ENCODE measurements at regions not wholly inside any gene's neighbourhood (a gene's known extent, or its start where the extent isn't known, plus 50 kb on each side); places are given as distances from the start of the nearest gene placed in this dataset.
"Not testable (repeated sequence)": the region's sequence is repeated elsewhere in the genome, so short reads cannot be mapped to it uniquely, and the experiment has no call there.

DNA sequence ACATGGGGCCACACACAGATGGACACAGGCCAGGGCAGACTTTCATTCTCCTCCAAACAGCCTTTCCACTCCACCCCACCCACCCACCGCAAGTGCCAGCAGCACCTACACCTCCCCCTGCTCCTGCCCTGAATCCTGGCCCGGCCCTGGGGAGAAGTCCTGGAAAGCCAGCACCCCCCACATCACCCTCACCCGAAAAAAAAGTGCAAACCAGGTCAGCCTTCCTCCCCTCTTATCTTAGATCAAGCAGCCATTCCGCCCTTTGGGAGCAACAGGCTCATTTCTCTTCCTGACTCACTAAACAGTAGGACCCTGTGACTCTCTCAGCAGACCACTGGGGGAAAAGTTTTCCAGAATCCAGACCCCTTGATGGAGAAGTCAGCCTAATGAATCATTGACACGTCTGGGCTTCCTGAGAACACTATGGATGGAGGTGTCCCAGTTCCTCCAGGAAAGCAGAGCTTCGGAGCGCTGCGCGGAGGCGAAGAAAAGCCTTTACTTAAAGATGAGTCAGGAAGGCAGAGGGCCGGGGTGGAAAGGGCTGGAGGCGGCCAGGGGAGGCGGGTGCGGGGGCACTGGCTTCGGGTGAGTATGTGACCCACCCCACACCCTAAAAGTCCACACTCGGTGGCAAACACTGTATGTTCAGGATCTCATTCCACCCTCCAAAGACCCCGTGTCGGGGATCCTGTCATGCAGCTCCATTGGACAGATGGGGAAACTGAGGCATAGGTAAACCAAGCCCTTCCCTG, 588.7 kb downstream of the MATN1 start:
- in situ Hi-C loops (cut with HindIII; ENCODE audit: low sequenced_read_pairs), result no loop called here
- H3K4me3 ChIP-seq (ENCODE audit: low read depth, low read length), result no peak overlapping the region
- TF ChIP-seq, protein P1, sequence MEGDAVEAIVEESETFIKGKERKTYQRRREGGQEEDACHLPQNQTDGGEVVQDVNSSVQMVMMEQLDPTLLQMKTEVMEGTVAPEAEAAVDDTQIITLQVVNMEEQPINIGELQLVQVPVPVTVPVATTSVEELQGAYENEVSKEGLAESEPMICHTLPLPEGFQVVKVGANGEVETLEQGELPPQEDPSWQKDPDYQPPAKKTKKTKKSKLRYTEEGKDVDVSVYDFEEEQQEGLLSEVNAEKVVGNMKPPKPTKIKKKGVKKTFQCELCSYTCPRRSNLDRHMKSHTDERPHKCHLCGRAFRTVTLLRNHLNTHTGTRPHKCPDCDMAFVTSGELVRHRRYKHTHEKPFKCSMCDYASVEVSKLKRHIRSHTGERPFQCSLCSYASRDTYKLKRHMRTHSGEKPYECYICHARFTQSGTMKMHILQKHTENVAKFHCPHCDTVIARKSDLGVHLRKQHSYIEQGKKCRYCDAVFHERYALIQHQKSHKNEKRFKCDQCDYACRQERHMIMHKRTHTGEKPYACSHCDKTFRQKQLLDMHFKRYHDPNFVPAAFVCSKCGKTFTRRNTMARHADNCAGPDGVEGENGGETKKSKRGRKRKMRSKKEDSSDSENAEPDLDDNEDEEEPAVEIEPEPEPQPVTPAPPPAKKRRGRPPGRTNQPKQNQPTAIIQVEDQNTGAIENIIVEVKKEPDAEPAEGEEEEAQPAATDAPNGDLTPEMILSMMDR (IDR thresholded peaks at IDR 0.05; ENCODE audit: low read depth, low read length, missing control alignments), result no peak
- no peak for DNase-seq (ENCODE audit: low read depth)

DNA sequence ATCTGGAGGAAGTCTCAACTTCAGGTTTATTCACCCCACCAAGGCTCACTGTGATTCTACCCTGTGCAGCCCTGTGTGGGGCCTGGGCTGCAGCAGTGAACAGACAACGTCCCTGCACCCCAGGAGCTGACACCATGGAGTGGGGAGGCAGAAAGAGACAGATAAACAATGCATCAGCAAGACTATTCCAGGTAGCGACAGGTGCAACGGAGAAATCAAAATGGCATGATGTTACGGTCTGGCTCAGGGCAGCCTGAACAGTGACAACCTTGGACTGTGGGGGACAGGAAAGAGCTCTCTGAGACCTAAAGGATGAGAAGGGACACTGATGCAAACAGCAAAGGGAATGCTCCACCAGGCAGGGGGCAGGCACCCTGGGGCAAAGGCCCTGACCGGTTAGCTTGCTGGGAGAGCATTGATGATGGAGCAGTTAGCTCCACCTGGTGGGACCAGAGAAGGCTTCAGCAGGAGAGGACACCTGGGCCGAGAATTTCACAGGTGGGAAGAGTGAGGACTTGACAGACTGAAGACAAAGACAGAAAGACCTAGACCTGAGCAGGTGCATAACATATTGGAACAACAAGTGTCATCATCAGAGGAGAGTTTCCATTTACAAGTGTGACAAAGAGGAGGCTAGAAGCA, 589.9 kb downstream of the MATN1 start:
- no peak overlapping the region for H3K4me3 ChIP-seq (ENCODE audit: low read depth, low read length)
- in situ Hi-C loops (cut with HindIII; ENCODE audit: low sequenced_read_pairs), result no loop called here
- DNase-seq (ENCODE audit: low read depth), result no peak
- TF ChIP-seq, protein P1 (IDR thresholded peaks at IDR 0.05; ENCODE audit: low read depth, low read length, missing control alignments), result no peak

DNA sequence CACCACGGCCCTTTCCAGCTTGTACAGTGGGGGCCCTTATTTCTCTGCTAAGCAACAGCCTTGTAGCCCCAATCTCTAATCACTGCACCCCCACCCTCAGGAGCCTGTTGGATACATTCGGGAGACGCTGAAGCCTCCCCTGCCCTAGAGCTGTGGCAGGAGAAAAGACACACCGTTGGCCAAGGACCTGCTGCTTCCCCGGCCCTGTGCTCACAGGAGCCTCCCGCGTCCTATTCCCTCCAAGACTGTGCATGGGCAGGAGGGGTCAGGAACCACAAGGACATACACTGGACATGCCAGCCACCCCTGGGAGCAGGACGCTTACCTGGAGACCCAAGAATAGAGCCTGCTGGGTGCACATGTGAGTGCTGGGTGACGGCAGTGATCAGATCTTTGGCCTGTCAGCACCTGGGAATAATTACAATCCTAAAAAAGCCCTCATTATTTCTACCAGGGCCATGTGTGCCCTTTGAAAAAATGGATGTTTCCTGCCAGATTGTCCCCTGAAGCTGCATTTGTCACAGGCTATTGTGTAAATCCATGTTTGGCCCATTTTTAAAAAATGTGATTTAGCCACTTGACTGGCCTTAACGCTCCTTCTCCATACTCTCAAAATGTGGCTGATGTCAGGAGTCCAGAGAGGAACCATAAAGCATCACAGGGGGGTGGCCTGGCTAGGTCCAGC, 590.6 kb downstream of the MATN1 start:
- TF ChIP-seq, protein P1 (IDR thresholded peaks at IDR 0.05; ENCODE audit: low read depth, low read length, missing control alignments), result no peak
- no peak overlapping the region for H3K4me3 ChIP-seq (ENCODE audit: low read depth, low read length)
- DNase-seq (ENCODE audit: low read depth), result no peak
- in situ Hi-C loops (cut with HindIII; ENCODE audit: low sequenced_read_pairs), result no loop called here

DNA sequence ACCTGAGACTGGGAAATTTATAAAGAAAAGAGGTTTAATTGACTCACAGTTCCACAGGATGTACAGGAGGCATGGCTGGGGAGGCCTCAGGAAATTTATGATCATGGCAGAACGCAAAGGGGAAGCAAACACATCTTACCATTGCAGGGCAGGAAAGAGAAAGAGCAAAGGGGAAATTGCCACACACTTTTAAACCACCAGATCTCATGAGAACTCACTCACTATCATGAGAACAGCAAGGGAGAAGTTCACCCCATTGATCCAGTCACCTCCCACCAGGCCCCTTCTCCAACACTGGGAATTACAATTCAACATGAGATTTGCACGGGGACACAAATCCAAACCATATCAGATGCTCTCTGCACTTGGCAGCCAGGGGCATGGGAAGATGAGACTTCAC, 592.8 kb downstream of the MATN1 start:
- DNase-seq (ENCODE audit: low read depth); H3K4me3 ChIP-seq (ENCODE audit: low read depth, low read length); in situ Hi-C loops (cut with HindIII; ENCODE audit: low sequenced_read_pairs): not testable (repeated sequence)

DNA sequence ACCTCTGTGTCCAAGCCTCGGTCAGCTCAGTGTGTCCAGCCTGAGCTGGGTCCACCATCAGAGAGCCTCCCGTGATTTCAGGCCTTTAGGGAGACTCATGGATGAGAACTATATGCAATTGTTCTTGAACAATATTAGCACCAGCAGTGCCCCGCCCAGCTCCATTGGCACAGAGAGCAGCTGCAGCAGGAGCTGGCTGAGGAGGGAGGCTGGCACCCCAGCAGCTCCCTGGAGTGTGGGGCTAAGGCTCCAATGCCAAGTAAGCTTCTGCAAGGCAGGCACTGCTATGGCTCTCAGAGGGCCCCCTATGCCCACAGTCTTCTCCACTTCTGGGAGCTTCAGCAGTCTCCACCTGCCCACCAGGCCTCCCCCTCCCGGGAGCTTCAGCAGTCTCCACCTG, 593.3 kb downstream of the MATN1 start:
- in situ Hi-C loops (cut with HindIII; ENCODE audit: low sequenced_read_pairs), result no loop called here

DNA sequence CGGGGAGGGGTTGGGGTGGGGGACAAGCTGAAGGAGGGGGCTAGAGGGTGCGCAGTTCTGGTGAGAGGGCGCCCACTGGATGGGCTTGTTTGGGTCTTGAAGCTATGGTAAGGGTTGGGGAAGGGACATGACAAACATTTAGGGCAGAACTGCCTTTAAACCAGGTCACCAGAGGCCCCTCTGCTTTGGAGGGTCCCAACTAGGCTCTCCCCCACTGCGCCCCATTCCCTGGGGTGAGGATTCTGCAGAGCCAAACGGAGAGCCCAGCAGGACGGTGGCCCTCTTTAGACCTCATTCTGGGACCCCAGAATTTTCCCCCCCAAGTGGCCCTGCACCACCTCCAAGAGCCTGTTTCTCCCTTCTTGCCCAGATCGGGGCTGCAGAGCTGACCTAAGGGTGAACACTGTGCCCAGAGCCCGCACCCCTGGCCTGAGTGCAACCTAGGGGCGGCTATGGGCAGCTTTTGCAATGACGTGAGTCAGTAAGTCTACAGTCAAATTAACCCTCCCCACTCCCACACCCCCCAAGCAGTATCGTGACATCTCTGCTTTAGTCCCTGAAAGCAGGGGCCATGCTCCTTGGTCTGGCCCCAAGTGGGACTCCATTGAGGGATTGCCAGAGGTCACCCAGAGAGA, 593.8 kb downstream of the MATN1 start:
- in situ Hi-C loops (cut with HindIII; ENCODE audit: low sequenced_read_pairs), result no loop called here
- H3K4me3 ChIP-seq (ENCODE audit: low read depth, low read length), result no peak overlapping the region
- DNase-seq (ENCODE audit: low read depth), result no peak
- TF ChIP-seq, protein P1 (IDR thresholded peaks at IDR 0.05; ENCODE audit: low read depth, low read length, missing control alignments), result no peak

More for the DNA sequence above, 593.3 kb downstream of the MATN1 start:
- H3K4me3 ChIP-seq (ENCODE audit: low read depth, low read length), result no peak overlapping the region
- DNase-seq (ENCODE audit: low read depth), result no peak
- TF ChIP-seq, protein P1 (IDR thresholded peaks at IDR 0.05; ENCODE audit: low read depth, low read length, missing control alignments), result no peak
